WTC11 (cell line): ENCODE measurements at regions not wholly inside any gene's neighbourhood (a gene's known extent, or its start where the extent isn't known, plus 50 kb on each side); places are given as distances from the start of the nearest gene placed in this dataset.

Experiments used
- ATAC-seq: fragments of 200-7000 bp; cut with Tn5 transposase; 2 replicates; pipeline ENCODE4 v1.10.0; 2021; ENCODE audit warnings: mild to moderate bottlenecking, moderate library complexity
- CTCF ChIA-PET: fragments of 300-600 bp; sonication (Branson Sonifier 250); formaldehyde crosslinking; loops from one replicate; lab custom pipeline; 2021; ENCODE audit warnings: antibody characterized with exemption; lab: Charles Lee
- POLR2A ChIA-PET: fragments of 350-600 bp; sonication (Branson Sonifier 250); formaldehyde crosslinking; loops from one replicate; lab custom pipeline; 2021; ENCODE audit warnings: antibody characterized with exemption; lab: Charles Lee
- DNase-seq: peaks from one replicate; pipeline ENCODE4 v3.0.0; 2021; ENCODE audit warnings: low spot score
- H3K27ac Mint-ChIP-seq: 2 replicates; pipeline ENCODE4 v1.8.0; 2021; ENCODE audit warnings: mixed read lengths
- H3K27me3 Mint-ChIP-seq: 2 replicates; pipeline ENCODE4 v1.8.0; 2021; ENCODE audit warnings: low read depth, mild to moderate bottlenecking, moderate library complexity, mixed read lengths
- H3K36me3 Mint-ChIP-seq: 2 replicates; pipeline ENCODE4 v1.8.0; 2021; ENCODE audit warnings: mixed read lengths
- H3K4me1 Mint-ChIP-seq: 2 replicates; pipeline ENCODE4 v1.8.0; 2022; ENCODE audit warnings: mixed read lengths
- H3K4me3 Mint-ChIP-seq: 2 replicates; pipeline ENCODE4 v1.8.0; 2021; ENCODE audit warnings: mild to moderate bottlenecking, moderate library complexity, mixed read lengths
- H3K9me3 Mint-ChIP-seq: 2 replicates; pipeline ENCODE4 v1.8.0; 2021; ENCODE audit warnings: mixed read lengths
- AR ChIP-seq: fragments of 250-450 bp; sonication (Bioruptor Pico); IDR thresholded peaks from 2 replicates; pipeline ENCODE4 v1.9.0; 2021; ENCODE audit warnings: mild to moderate bottlenecking
- CREB1 ChIP-seq: sonication (generic); formaldehyde crosslinking; IDR thresholded peaks from 2 replicates; pipeline ENCODE4 v1.8.0; 2023; ENCODE audit warnings: mild to moderate bottlenecking, missing genetic modification reagents
- EMX1 ChIP-seq: fragments of 250-450 bp; sonication (Bioruptor Pico); IDR thresholded peaks from 2 replicates; pipeline ENCODE4 v1.8.0; 2021; ENCODE audit warnings: mild to moderate bottlenecking
- ESRRA ChIP-seq: sonication (generic); formaldehyde crosslinking; IDR thresholded peaks from 2 replicates; pipeline ENCODE4 v1.8.1; 2022; ENCODE audit warnings: mild to moderate bottlenecking, missing genetic modification reagents, borderline replicate concordance
- ETV6 ChIP-seq: sonication (generic); formaldehyde crosslinking; IDR thresholded peaks from 2 replicates; pipeline ENCODE4 v1.8.1; 2022; ENCODE audit warnings: mild to moderate bottlenecking, missing genetic modification reagents
- IRF1 ChIP-seq: sonication (generic); formaldehyde crosslinking; IDR thresholded peaks from 2 replicates; pipeline ENCODE4 v1.8.0; 2023; ENCODE audit warnings: missing genetic modification reagents
- IRF2 ChIP-seq: sonication (generic); formaldehyde crosslinking; IDR thresholded peaks from 2 replicates; pipeline ENCODE4 v1.8.0; 2022; ENCODE audit warnings: low read depth, missing genetic modification reagents, borderline replicate concordance
- NR1H2 ChIP-seq: sonication (generic); formaldehyde crosslinking; IDR thresholded peaks from 2 replicates; pipeline ENCODE4 v1.9.0; 2021; ENCODE audit warnings: mild to moderate bottlenecking, moderate library complexity, missing genetic modification reagents
- RELA ChIP-seq: sonication (generic); formaldehyde crosslinking; IDR thresholded peaks from 2 replicates; pipeline ENCODE4 v1.8.1; 2022; ENCODE audit warnings: missing genetic modification reagents, mild to moderate bottlenecking, borderline replicate concordance
- TCF7 ChIP-seq: sonication (generic); formaldehyde crosslinking; IDR thresholded peaks from 2 replicates; pipeline ENCODE4 v1.8.0; 2022; ENCODE audit warnings: mild to moderate bottlenecking, low read depth, missing genetic modification reagents, moderate library complexity
- USF2 ChIP-seq: sonication (generic); formaldehyde crosslinking; IDR thresholded peaks from 2 replicates; pipeline ENCODE4 v1.8.1; 2023; ENCODE audit warnings: mild to moderate bottlenecking, missing genetic modification reagents, moderate library complexity
- ZNF121 ChIP-seq: sonication (generic); formaldehyde crosslinking; IDR thresholded peaks from 2 replicates; pipeline ENCODE4 v1.8.0; 2023; ENCODE audit warnings: missing genetic modification reagents
- ZNF281 ChIP-seq: sonication (generic); formaldehyde crosslinking; IDR thresholded peaks from 2 replicates; pipeline ENCODE4 v1.8.0; 2023; ENCODE audit warnings: mild to moderate bottlenecking, missing genetic modification reagents
- ZNF317 ChIP-seq: sonication (generic); formaldehyde crosslinking; IDR thresholded peaks from 2 replicates; pipeline ENCODE4 v1.8.1; 2023; ENCODE audit warnings: low read depth, mild to moderate bottlenecking, moderate library complexity, missing genetic modification reagents, borderline replicate concordance
- ZNF425 ChIP-seq: fragments of 250-450 bp; sonication (Bioruptor Pico); conservative IDR thresholded peaks from 2 replicates; pipeline ENCODE4 v1.9.0; 2021; ENCODE audit warnings: mild to moderate bottlenecking
- ZNF532 ChIP-seq: fragments of 250-450 bp; sonication (Bioruptor Pico); IDR thresholded peaks from 2 replicates; pipeline ENCODE4 v1.9.0; 2021; ENCODE audit warnings: mild to moderate bottlenecking, borderline replicate concordance
- TF ChIP-seq, protein P1 (sequence below): sonication (generic); formaldehyde crosslinking; IDR thresholded peaks from 2 replicates; pipeline ENCODE4 v1.8.0; 2022; ENCODE audit warnings: mild to moderate bottlenecking, missing genetic modification reagents

DNA sequence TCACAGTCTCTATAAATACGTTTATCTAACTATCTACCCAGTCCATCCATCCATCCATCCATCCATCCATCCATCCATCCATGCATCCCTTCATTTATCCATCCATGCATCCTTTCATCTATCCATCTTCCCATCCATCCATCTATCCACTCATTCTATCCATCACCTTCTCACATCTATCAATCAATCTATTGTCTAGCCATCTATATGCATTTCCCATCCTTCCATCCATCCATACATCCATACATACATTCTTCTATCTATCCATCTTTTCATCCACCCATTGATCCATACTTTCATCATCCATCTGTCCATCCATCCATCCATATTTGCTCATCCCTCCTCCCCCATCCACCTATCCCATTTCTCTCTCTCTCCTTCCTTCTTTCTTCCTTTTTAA is 51.6 kb upstream of the CTNNBL1 start:
- POLR2A ChIA-PET = no interaction called here
- no peak overlapping the region for H3K4me3 Mint-ChIP-seq
- peaks cover 3% of the 10 kb centered on the region; the same call in 1 of the 2 replicates for H3K27me3 Mint-ChIP-seq
- DNase-seq (no peak), ATAC-seq (no peak)
- no peaks in the 10 kb centered on the region for H3K9me3 Mint-ChIP-seq
- CTCF ChIA-PET = interaction anchor here (2.8 kb wide), 1 partner anchor 78 kb away, joined by 9 read pairs; no protein-coding TSS in a partner anchor
- no peak for TF ChIP-seq ZNF317
- TF ChIP-seq EMX1 = no peak
- no peak for TF ChIP-seq CREB1
- no peak for TF ChIP-seq ESRRA (CRISPR knock-in tag)
- TF ChIP-seq NR1H2 (CRISPR knock-in tag) = no peak
- no peak for TF ChIP-seq ZNF425 (CRISPR knock-in tag)
- TF ChIP-seq, protein P1, sequence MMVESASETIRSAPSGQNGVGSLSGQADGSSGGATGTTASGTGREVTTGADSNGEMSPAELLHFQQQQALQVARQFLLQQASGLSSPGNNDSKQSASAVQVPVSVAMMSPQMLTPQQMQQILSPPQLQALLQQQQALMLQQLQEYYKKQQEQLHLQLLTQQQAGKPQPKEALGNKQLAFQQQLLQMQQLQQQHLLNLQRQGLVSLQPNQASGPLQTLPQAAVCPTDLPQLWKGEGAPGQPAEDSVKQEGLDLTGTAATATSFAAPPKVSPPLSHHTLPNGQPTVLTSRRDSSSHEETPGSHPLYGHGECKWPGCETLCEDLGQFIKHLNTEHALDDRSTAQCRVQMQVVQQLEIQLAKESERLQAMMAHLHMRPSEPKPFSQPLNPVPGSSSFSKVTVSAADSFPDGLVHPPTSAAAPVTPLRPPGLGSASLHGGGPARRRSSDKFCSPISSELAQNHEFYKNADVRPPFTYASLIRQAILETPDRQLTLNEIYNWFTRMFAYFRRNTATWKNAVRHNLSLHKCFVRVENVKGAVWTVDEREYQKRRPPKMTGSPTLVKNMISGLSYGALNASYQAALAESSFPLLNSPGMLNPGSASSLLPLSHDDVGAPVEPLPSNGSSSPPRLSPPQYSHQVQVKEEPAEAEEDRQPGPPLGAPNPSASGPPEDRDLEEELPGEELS (CRISPR knock-in tag) = no peak
- TF ChIP-seq ZNF281 (CRISPR knock-in tag) = no peak
- no peak for TF ChIP-seq IRF2 (CRISPR knock-in tag)
- TF ChIP-seq ETV6 (CRISPR knock-in tag) = no peak
- TF ChIP-seq TCF7 = no peak
- no peak for TF ChIP-seq IRF1 (CRISPR knock-in tag)
- no peak for TF ChIP-seq USF2
- no peak for TF ChIP-seq RELA (CRISPR knock-in tag)
- no peak for TF ChIP-seq ZNF532 (CRISPR knock-in tag)
- no peak for TF ChIP-seq AR (CRISPR knock-in tag)
- no peak for TF ChIP-seq ZNF121 (CRISPR knock-in tag)
- H3K4me1 Mint-ChIP-seq = no peaks in the 10 kb centered on the region
- H3K36me3 Mint-ChIP-seq = no peaks in the 10 kb centered on the region
- no peak overlapping the region for H3K27ac Mint-ChIP-seq
